DND-41 (cell line): ENCODE measurements at regions not wholly inside any gene's neighbourhood (a gene's known extent, or its start where the extent isn't known, plus 50 kb on each side); places are given as distances from the start of the nearest gene placed in this dataset.
"Not testable (repeated sequence)": the region's sequence is repeated elsewhere in the genome, so short reads cannot be mapped to it uniquely, and the experiment has no call there.

Experiments used
- ATAC-seq: fragments of 200-7000 bp; cut with Tn5 transposase; 3 replicates; pipeline ENCODE4 v1.9.1; 2021; ENCODE audit warnings: low read depth; ENCODE audit not compliant: insufficient read depth
- DNase-seq: peaks from one replicate; pipeline ENCODE4 v3.0.0-alpha.2; 2020
- H2AFZ ChIP-seq: 2 replicates; pipeline ENCODE4 v1.6.0; 2012; ENCODE audit warnings: low read depth, low read length
- H3K27ac ChIP-seq: 2 replicates; pipeline ENCODE4 v1.5.1; 2012; ENCODE audit warnings: low read length, inconsistent platforms
- H3K27me3 ChIP-seq: fragments of 200-600 bp; sonication (generic); 2 replicates; pipeline ENCODE4 v1.6.0; 2012; ENCODE audit warnings: low read length, mild to moderate bottlenecking, inconsistent platforms; ENCODE audit not compliant: insufficient read depth, poor library complexity
- H3K36me3 ChIP-seq: 2 replicates; pipeline ENCODE4 v1.5.1; 2012; ENCODE audit warnings: low read length, inconsistent platforms; ENCODE audit not compliant: insufficient read depth
- H3K4me1 ChIP-seq: 2 replicates; pipeline ENCODE4 v1.5.1; 2012; ENCODE audit warnings: mild to moderate bottlenecking, low read length; ENCODE audit not compliant: insufficient read depth
- H3K4me2 ChIP-seq: 2 replicates; pipeline ENCODE4 v1.6.0; 2012; ENCODE audit warnings: mild to moderate bottlenecking, moderate library complexity, low read length, inconsistent platforms; ENCODE audit not compliant: insufficient read depth
- H3K4me3 ChIP-seq, 2 experiments: fragments of 200-600 bp in 1 of 2; shearing (Covaris generic) in 1 of 2; 2 replicates each; pipeline ENCODE4 v1.5.1; 2012 to 2016; ENCODE audit warnings: inconsistent platforms in 2 of 2, low read length in 2 of 2, mild to moderate bottlenecking in 2 of 2, low read depth in 1 of 2, moderate library complexity in 1 of 2
- H3K79me2 ChIP-seq: 2 replicates; pipeline ENCODE4 v1.6.0; 2012; ENCODE audit warnings: low read length, inconsistent platforms; ENCODE audit not compliant: insufficient read depth
- H3K9ac ChIP-seq: 2 replicates; pipeline ENCODE4 v1.6.0; 2012; ENCODE audit warnings: low read depth, mild to moderate bottlenecking, inconsistent platforms, low read length, moderate library complexity
- H3K9me3 ChIP-seq: 2 replicates; pipeline ENCODE4 v1.5.1; 2012; ENCODE audit warnings: low read length, moderate library complexity, mild to moderate bottlenecking, inconsistent platforms; ENCODE audit not compliant: insufficient read depth, severe bottlenecking
- H4K20me1 ChIP-seq: 2 replicates; pipeline ENCODE4 v1.6.0; 2012; ENCODE audit warnings: low read length; ENCODE audit not compliant: insufficient read depth
- CTCF ChIP-seq: IDR thresholded peaks from 2 replicates; pipeline ENCODE4 v1.5.1; 2012; ENCODE audit warnings: borderline replicate concordance, low read length, moderate library complexity, mild to moderate bottlenecking; ENCODE audit not compliant: poor library complexity, severe bottlenecking; ENCODE audit errors: extremely low read depth
- EZH2 ChIP-seq: IDR thresholded peaks from 3 replicates; pipeline ENCODE4 v1.6.1; 2012; ENCODE audit warnings: borderline replicate concordance, low read depth, mild to moderate bottlenecking, moderate library complexity, low read length, inconsistent platforms; ENCODE audit not compliant: severe bottlenecking

GRCh38 chr16:60407606-60408005 is 1628.6 kb downstream of the CDH8 start:
- no peaks in the 10 kb centered on the region for H3K27me3 ChIP-seq
- no peak overlapping the region for H3K9ac ChIP-seq
- ATAC-seq (no peak), DNase-seq (no peak)
- H4K20me1 ChIP-seq, result no peaks in the 10 kb centered on the region
- H3K4me2 ChIP-seq, result no peak overlapping the region
- H3K79me2 ChIP-seq, result no peaks in the 10 kb centered on the region
- TF ChIP-seq CTCF (no peak), EZH2 (no peak)
- H3K36me3 ChIP-seq, result no peaks in the 10 kb centered on the region
- H3K4me1 ChIP-seq, result no peaks in the 10 kb centered on the region
- H3K4me3 ChIP-seq, result no peak overlapping the region
- H3K9me3 ChIP-seq, result no peaks in the 10 kb centered on the region
- H2AFZ ChIP-seq, result no peak overlapping the region
- H3K27ac ChIP-seq, result no peak overlapping the region

GRCh38 chr16:60407034-60407433 is 1629.2 kb downstream of the CDH8 start:
- TF ChIP-seq CTCF, result no peak
- TF ChIP-seq EZH2, result no peak
- no peaks in the 10 kb centered on the region for H3K27me3 ChIP-seq
- H3K4me2 ChIP-seq, result no peak overlapping the region
- no peak overlapping the region for H3K4me3 ChIP-seq
- H3K4me1 ChIP-seq, result no peaks in the 10 kb centered on the region
- no peaks in the 10 kb centered on the region for H4K20me1 ChIP-seq
- H2AFZ ChIP-seq, result no peak overlapping the region
- no peak for ATAC-seq
- H3K27ac ChIP-seq, result no peak overlapping the region
- H3K9ac ChIP-seq, result no peak overlapping the region
- no peak for DNase-seq
- H3K9me3 ChIP-seq, result no peaks in the 10 kb centered on the region
- H3K36me3 ChIP-seq, result no peaks in the 10 kb centered on the region
- H3K79me2 ChIP-seq, result no peaks in the 10 kb centered on the region

- no peaks in the 10 kb centered on the region for H3K27me3 ChIP-seq
- no peaks in the 10 kb centered on the region for H4K20me1 ChIP-seq
- ATAC-seq (no peak), DNase-seq (no peak)
- H3K4me3 ChIP-seq, result no peak overlapping the region
- no peaks in the 10 kb centered on the region for H3K36me3 ChIP-seq
- H2AFZ ChIP-seq, result no peak overlapping the region
- H3K79me2 ChIP-seq, result no peaks in the 10 kb centered on the region
- no peaks in the 10 kb centered on the region for H3K4me1 ChIP-seq
- no peak overlapping the region for H3K4me2 ChIP-seq
- H3K9ac ChIP-seq, result no peak overlapping the region
- no peaks in the 10 kb centered on the region for H3K9me3 ChIP-seq
- no peak for TF ChIP-seq EZH2
- TF ChIP-seq CTCF, result no peak
- no peak overlapping the region for H3K27ac ChIP-seq
Measured at GRCh38 chr16:60405286-60405685, 1631.0 kb downstream of the CDH8 start.

- DNase-seq (no peak), ATAC-seq (no peak)
- Histone ChIP-seq H2AFZ (no peak overlapping the region), H3K9me3 (no peaks in the 10 kb centered on the region), H3K4me2 (no peak overlapping the region), H3K36me3 (no peaks in the 10 kb centered on the region), H3K27me3 (no peaks in the 10 kb centered on the region), H3K4me3 (no peak overlapping the region), H3K27ac (no peak overlapping the region), H3K79me2 (no peaks in the 10 kb centered on the region), H3K9ac (no peak overlapping the region), H3K4me1 (no peaks in the 10 kb centered on the region), H4K20me1 (no peaks in the 10 kb centered on the region)
- TF ChIP-seq CTCF (no peak), EZH2 (no peak)
Measured at GRCh38 chr16:60404401-60404800, 1631.8 kb downstream of the CDH8 start.

GRCh38 chr16:60402941-60403340 is 1633.3 kb downstream of the CDH8 start:
- H3K27ac ChIP-seq, H3K9me3 ChIP-seq, DNase-seq, H2AFZ ChIP-seq, H3K79me2 ChIP-seq, H3K36me3 ChIP-seq, H3K4me3 ChIP-seq, H3K4me2 ChIP-seq, H3K9ac ChIP-seq, H3K4me1 ChIP-seq, ATAC-seq, H4K20me1 ChIP-seq, H3K27me3 ChIP-seq: not testable (repeated sequence)
